Neural crest cell (in vitro differentiated cells): ENCODE measurements at regions not wholly inside any gene's neighbourhood (a gene's known extent, or its start where the extent isn't known, plus 50 kb on each side); places are given as distances from the start of the nearest gene placed in this dataset.
A peak's percentile ranks its signal among the peaks of the same experiment; 100 is the strongest.

Experiments used
- DNase-seq: peaks from one replicate; pipeline ENCODE4 v3.0.0; 2021; ENCODE audit warnings: low read depth, mixed read lengths, low spot score
- H3K27ac Mint-ChIP-seq: one replicate; pipeline ENCODE4 v1.8.0; 2021; ENCODE audit warnings: mild to moderate bottlenecking, mixed read lengths; ENCODE audit not compliant: unreplicated experiment
- H3K27me3 Mint-ChIP-seq: 2 replicates; pipeline ENCODE4 v1.8.0; 2021; ENCODE audit warnings: low read depth, mild to moderate bottlenecking, mixed read lengths
- H3K36me3 Mint-ChIP-seq: 2 replicates; pipeline ENCODE4 v1.8.0; 2021; ENCODE audit warnings: low read depth, mild to moderate bottlenecking, mixed read lengths
- H3K4me1 Mint-ChIP-seq: 2 replicates; pipeline ENCODE4 v1.8.0; 2021; ENCODE audit warnings: mixed read lengths
- H3K4me3 Mint-ChIP-seq: one replicate; pipeline ENCODE4 v1.8.0; 2021; ENCODE audit warnings: mild to moderate bottlenecking, mixed read lengths
- H3K9me3 Mint-ChIP-seq: 2 replicates; pipeline ENCODE4 v1.8.0; 2021; ENCODE audit warnings: mixed read lengths
- TF ChIP-seq, protein P1 (sequence below): fragments of 200-600 bp; sonication (generic); conservative IDR thresholded peaks from 2 replicates; pipeline ENCODE4 v1.5.0; 2021; ENCODE audit warnings: antibody characterized with exemption, mild to moderate bottlenecking

GRCh38 chr17:53891726-53892125 lies 69.0 kb downstream of the KIF2B start:
- TF ChIP-seq, protein P1, sequence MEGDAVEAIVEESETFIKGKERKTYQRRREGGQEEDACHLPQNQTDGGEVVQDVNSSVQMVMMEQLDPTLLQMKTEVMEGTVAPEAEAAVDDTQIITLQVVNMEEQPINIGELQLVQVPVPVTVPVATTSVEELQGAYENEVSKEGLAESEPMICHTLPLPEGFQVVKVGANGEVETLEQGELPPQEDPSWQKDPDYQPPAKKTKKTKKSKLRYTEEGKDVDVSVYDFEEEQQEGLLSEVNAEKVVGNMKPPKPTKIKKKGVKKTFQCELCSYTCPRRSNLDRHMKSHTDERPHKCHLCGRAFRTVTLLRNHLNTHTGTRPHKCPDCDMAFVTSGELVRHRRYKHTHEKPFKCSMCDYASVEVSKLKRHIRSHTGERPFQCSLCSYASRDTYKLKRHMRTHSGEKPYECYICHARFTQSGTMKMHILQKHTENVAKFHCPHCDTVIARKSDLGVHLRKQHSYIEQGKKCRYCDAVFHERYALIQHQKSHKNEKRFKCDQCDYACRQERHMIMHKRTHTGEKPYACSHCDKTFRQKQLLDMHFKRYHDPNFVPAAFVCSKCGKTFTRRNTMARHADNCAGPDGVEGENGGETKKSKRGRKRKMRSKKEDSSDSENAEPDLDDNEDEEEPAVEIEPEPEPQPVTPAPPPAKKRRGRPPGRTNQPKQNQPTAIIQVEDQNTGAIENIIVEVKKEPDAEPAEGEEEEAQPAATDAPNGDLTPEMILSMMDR = no peak
- H3K27ac Mint-ChIP-seq = no peak overlapping the region
- no peaks in the 10 kb centered on the region for H3K27me3 Mint-ChIP-seq
- peaks cover 2% of the 10 kb centered on the region for H3K36me3 Mint-ChIP-seq
- H3K4me3 Mint-ChIP-seq = no peak overlapping the region
- H3K4me1 Mint-ChIP-seq = no peaks in the 10 kb centered on the region
- peaks cover 4% of the 10 kb centered on the region for H3K9me3 Mint-ChIP-seq
- DNase-seq = no peak

DNA sequence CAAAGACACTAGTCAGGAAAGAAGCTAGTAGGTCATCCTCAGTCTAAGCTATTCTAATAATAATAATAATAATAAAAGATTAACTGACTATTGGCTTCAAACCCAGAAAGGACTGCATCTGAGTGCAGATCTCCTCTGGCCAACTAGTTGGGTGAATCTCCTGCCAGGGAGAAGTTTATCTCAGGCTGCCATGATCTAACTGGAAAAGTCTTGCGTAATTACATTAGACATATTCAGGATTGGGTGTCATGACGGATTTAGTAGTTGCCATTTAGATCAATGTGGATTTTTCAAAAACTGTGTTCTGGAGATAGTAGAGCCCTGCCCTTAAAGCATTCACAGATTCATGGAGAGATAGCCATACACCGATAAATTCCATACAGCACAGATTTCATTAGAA lies 69.5 kb downstream of the KIF2B start:
- no peak overlapping the region for H3K27ac Mint-ChIP-seq
- no peaks in the 10 kb centered on the region for H3K27me3 Mint-ChIP-seq
- TF ChIP-seq, protein P1 = no peak

DNA sequence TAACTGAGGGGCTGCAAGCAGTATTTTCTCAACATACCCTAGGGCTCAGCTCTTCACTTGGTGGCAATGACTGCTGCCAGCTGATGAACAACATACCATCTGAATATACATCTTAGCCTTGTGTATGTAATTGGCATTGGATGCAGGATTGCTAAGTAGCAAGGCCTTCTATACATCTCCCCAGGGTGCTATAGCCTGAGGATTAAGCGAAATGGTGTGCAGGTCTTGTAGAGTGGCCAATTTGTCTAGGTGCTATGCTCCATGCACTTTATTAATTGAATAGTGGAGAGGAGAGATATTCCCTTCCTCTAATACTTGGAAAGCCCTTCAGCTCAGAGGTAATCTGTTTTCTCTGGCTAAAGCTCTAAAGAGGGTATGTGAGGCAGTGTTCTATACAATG lies 71.9 kb downstream of the KIF2B start:
- Mint-ChIP-seq H3K27me3 (no peaks in the 10 kb centered on the region), H3K4me3 (no peak overlapping the region), H3K36me3 (peaks cover 2% of the 10 kb centered on the region), H3K9me3 (no peaks in the 10 kb centered on the region), H3K27ac (no peak overlapping the region), H3K4me1 (peaks cover 12% of the 10 kb centered on the region)
- TF ChIP-seq, protein P1 = no peak
- no peak for DNase-seq

More for the DNA sequence above, 69.5 kb downstream of the KIF2B start:
- no peak for DNase-seq
- Mint-ChIP-seq H3K4me3 (no peak overlapping the region), H3K4me1 (no peaks in the 10 kb centered on the region), H3K36me3 (peaks cover 2% of the 10 kb centered on the region), H3K9me3 (peaks cover 4% of the 10 kb centered on the region)

DNA sequence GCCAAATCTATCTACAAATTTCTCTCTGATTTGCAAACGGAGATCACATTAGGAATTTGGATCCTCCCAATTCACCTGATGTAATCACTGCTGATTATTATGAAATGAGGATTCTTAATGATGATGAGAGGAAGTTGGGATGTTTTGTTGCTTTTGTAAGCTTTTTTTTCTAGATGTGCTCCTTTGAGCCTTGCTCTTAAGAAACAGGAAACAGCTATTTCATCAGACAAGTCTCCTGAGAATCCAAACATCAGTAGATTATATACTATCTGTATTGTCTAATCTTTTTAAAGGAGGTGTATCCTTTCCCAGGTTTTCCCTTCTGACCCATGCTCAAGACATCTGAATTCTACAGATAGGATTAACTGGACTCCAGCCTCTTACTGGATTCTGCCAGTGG lies 73.3 kb downstream of the KIF2B start:
- H3K4me3 Mint-ChIP-seq = no peak overlapping the region
- H3K27ac Mint-ChIP-seq = peak overlapping the region; percentile 52
- H3K27me3 Mint-ChIP-seq = no peaks in the 10 kb centered on the region
- peaks cover 12% of the 10 kb centered on the region for H3K4me1 Mint-ChIP-seq
- peaks cover 2% of the 10 kb centered on the region for H3K36me3 Mint-ChIP-seq
- TF ChIP-seq, protein P1 = no peak
- peaks cover 3% of the 10 kb centered on the region for H3K9me3 Mint-ChIP-seq
- DNase-seq = no peak

GRCh38 chr17:53900951-53901350 lies 78.2 kb downstream of the KIF2B start:
- peaks cover 19% of the 10 kb centered on the region for H3K9me3 Mint-ChIP-seq
- DNase-seq = no peak
- no peak overlapping the region for H3K4me3 Mint-ChIP-seq
- H3K4me1 Mint-ChIP-seq = peaks cover 12% of the 10 kb centered on the region
- H3K27me3 Mint-ChIP-seq = no peaks in the 10 kb centered on the region
- H3K27ac Mint-ChIP-seq = no peak overlapping the region
- TF ChIP-seq, protein P1 = no peak
- no peaks in the 10 kb centered on the region for H3K36me3 Mint-ChIP-seq

DNA sequence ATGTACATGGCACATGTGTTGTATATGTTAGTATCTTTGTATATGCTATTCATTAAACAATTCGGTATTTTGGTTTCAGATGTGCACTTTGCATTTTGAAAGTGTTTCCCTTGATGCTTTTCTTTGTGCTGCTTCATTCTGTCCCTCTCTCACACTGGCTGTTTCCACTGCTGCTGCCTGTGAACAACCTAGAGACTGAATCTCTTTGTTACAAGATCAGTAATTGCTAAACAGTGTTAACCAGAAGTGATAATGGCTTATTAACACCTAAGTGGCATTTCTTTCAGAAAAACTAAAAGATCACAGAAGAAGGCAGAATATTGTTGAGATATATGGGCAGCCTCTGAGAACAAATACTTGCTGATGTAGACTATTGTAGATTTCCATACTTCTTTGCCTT lies 84.7 kb downstream of the KIF2B start:
- DNase-seq = no peak
- Mint-ChIP-seq H3K27me3 (no peaks in the 10 kb centered on the region), H3K4me1 (peaks cover 5% of the 10 kb centered on the region), H3K36me3 (no peaks in the 10 kb centered on the region), H3K9me3 (peaks cover 9% of the 10 kb centered on the region), H3K27ac (no peak overlapping the region), H3K4me3 (no peak overlapping the region)
- TF ChIP-seq, protein P1 = no peak
